HCT116 (cell line): ENCODE measurements at regions not wholly inside any gene's neighbourhood (a gene's known extent, or its start where the extent isn't known, plus 50 kb on each side); places are given as distances from the start of the nearest gene placed in this dataset.

Experiments used
- ATAC-seq: fragments of 200-7000 bp; cut with Tn5 transposase; 2 replicates; pipeline ENCODE4 v1.9.1; 2020; ENCODE audit warnings: mild to moderate bottlenecking, moderate library complexity
- BruUV-seq: library from RNA; stranded (reverse); fragments of 400-500 nt; replicated peaks from 2 replicates; lab custom pipeline; 2021; lab: Mats Ljungman, UMichigan
- CTCF ChIA-PET: fragments of 300-600 bp; sonication (Branson Sonifier 250); formaldehyde crosslinking; loops from one replicate; lab custom pipeline; 2021; ENCODE audit warnings: antibody characterized with exemption; lab: Charles Lee
- POLR2A ChIA-PET: fragments of 300-600, 350-600 bp; sonication (Branson Sonifier 250); formaldehyde crosslinking; loops from one replicate; lab custom pipeline; 2021; ENCODE audit warnings: antibody characterized with exemption; lab: Charles Lee
- RAD21 ChIA-PET, 2 experiments: fragments of 300-600 bp; sonication (Branson Sonifier 250); formaldehyde crosslinking; loops; one replicate each; lab custom pipeline; 2023; ENCODE audit warnings: low total read pairs in 2 of 2; ENCODE audit not compliant: uncharacterized antibody in 2 of 2, unreplicated experiment in 2 of 2, low non-redundant PET in 1 of 2; lab: Charles Lee
- DNase-seq: peaks from one replicate; pipeline ENCODE4 v3.0.0-alpha.2; 2010; ENCODE audit warnings: low read depth, low spot score
- H2AFZ ChIP-seq: fragments of 200-600 bp; shearing (Covaris generic), sonication (generic); 2 replicates; pipeline ENCODE4 v1.6.1; 2017; ENCODE audit warnings: low read depth, mixed run types, mixed read lengths, antibody characterized with exemption, low read length; ENCODE audit not compliant: poor library complexity, severe bottlenecking
- H3K27ac ChIP-seq: 2 replicates; pipeline ENCODE4 v1.5.1; 2012; ENCODE audit warnings: low read depth, low read length
- H3K27me3 ChIP-seq: fragments of 200-600 bp; sonication (generic); 2 replicates; pipeline ENCODE4 v1.6.1; 2016; ENCODE audit warnings: mixed run types, low read length, mixed read lengths; ENCODE audit not compliant: insufficient read depth
- H3K36me3 ChIP-seq, 2 experiments: fragments of 200-500 bp in 1 of 2; fragments of 200-600 bp in 1 of 2; sonication (Bioruptor generic) in 1 of 2; sonication (generic) in 1 of 2; 2 replicates each; pipeline versions ENCODE4 v1.5.1 to v1.6.1; 2014 to 2016; ENCODE audit warnings: low read length in 2 of 2, inconsistent platforms in 1 of 2, mixed read lengths in 1 of 2, mixed run types in 1 of 2; ENCODE audit not compliant: insufficient read depth in 2 of 2, control insufficient read depth in 1 of 2
- H3K4me1 ChIP-seq, 2 experiments: fragments of 200-600 bp in 1 of 2; sonication (generic) in 1 of 2; 2 replicates each; pipeline versions ENCODE4 v1.5.1 to v1.6.1; 2012 to 2017; ENCODE audit warnings: low read length in 2 of 2, inconsistent platforms in 1 of 2, mild to moderate bottlenecking in 1 of 2, mixed read lengths in 1 of 2, mixed run types in 1 of 2, moderate library complexity in 1 of 2; ENCODE audit not compliant: insufficient read depth in 2 of 2, control insufficient read depth in 1 of 2
- H3K4me2 ChIP-seq: fragments of 200-600 bp; sonication (generic); 2 replicates; pipeline ENCODE4 v1.6.1; 2017; ENCODE audit warnings: mixed run types, low read length, mixed read lengths
- H3K4me3 ChIP-seq, 2 experiments: fragments of 200-600 bp in 1 of 2; sonication (generic) in 1 of 2; replicated peaks in 1 of 2; 2 replicates each; pipeline ENCODE4 v1.5.1; 2011 to 2016; ENCODE audit warnings: low read length in 2 of 2, control low read depth in 1 of 2, low read depth in 1 of 2, mild to moderate bottlenecking in 1 of 2, mixed read lengths in 1 of 2, mixed run types in 1 of 2
- H3K79me2 ChIP-seq: fragments of 200-600 bp; sonication (generic); 2 replicates; pipeline ENCODE4 v1.6.1; 2017; ENCODE audit warnings: mild to moderate bottlenecking, mixed run types, low read length, moderate library complexity, mixed read lengths; ENCODE audit not compliant: insufficient read depth
- H3K9ac ChIP-seq: fragments of 200-600 bp; sonication (generic); 2 replicates; pipeline ENCODE4 v1.6.1; 2016; ENCODE audit warnings: low read length, mixed read lengths
- H3K9me2 ChIP-seq: fragments of 200-600 bp; sonication (generic), shearing (Covaris generic); 2 replicates; pipeline ENCODE4 v1.6.1; 2017; ENCODE audit warnings: mixed run types, mild to moderate bottlenecking, moderate library complexity; ENCODE audit not compliant: insufficient read depth
- H3K9me3 ChIP-seq, 2 experiments: fragments of 200-500 bp in 1 of 2; fragments of 200-600 bp in 1 of 2; sonication (Bioruptor generic) in 1 of 2; sonication (generic) in 1 of 2; 2 replicates each; pipeline ENCODE4 v1.6.1; 2014 to 2017; ENCODE audit warnings: low read length in 2 of 2, mixed read lengths in 2 of 2, inconsistent platforms in 1 of 2, low read depth in 1 of 2, mild to moderate bottlenecking in 1 of 2, mixed run types in 1 of 2, moderate library complexity in 1 of 2; ENCODE audit not compliant: control insufficient read depth in 1 of 2, insufficient read depth in 1 of 2
- H4K20me1 ChIP-seq: fragments of 200-600 bp; sonication (generic), shearing (Covaris generic); 2 replicates; pipeline ENCODE4 v1.6.1; 2017; ENCODE audit warnings: mixed run types, mild to moderate bottlenecking, moderate library complexity; ENCODE audit not compliant: insufficient read depth
- ATF3 ChIP-seq: IDR thresholded peaks from 2 replicates; pipeline ENCODE4 v1.6.1; 2012
- CTCF ChIP-seq, 3 experiments: fragments of 200-600 bp in 1 of 3; sonication (generic) in 1 of 3; IDR thresholded peaks in 2 of 3; conservative IDR thresholded peaks in 1 of 3; 2 replicates each; pipeline ENCODE4 v1.5.1; 2012 to 2017; ENCODE audit warnings: low read depth in 2 of 3, low read length in 2 of 3, antibody characterized with exemption in 1 of 3, borderline replicate concordance in 1 of 3, control low read depth in 1 of 3, mild to moderate bottlenecking in 1 of 3, mixed read lengths in 1 of 3, mixed run types in 1 of 3, moderate library complexity in 1 of 3; ENCODE audit not compliant: insufficient read depth in 1 of 3
- EGR1 ChIP-seq: IDR thresholded peaks from 2 replicates; pipeline ENCODE4 v1.6.1; 2012; ENCODE audit warnings: low read depth
- POLR2AphosphoS5 ChIP-seq: IDR thresholded peaks from 2 replicates; pipeline ENCODE4 v1.6.1; 2011; ENCODE audit warnings: mild to moderate bottlenecking, low read depth, low read length, moderate library complexity
- RAD21 ChIP-seq: IDR thresholded peaks from 2 replicates; pipeline ENCODE4 v1.6.1; 2012; ENCODE audit warnings: low read depth, mild to moderate bottlenecking
- REST ChIP-seq: IDR thresholded peaks from 2 replicates; pipeline ENCODE4 v1.6.1; 2012; ENCODE audit warnings: low read depth
- ZBTB33 ChIP-seq: IDR thresholded peaks from 2 replicates; pipeline ENCODE4 v1.6.1; 2011; ENCODE audit warnings: mild to moderate bottlenecking, low read length, moderate library complexity; ENCODE audit not compliant: insufficient replicate concordance; ENCODE audit errors: extremely low read depth
- intact Hi-C: fragments of 100-400 bp; cut with micrococcal nuclease; formaldehyde crosslinking; loops from 2 replicates; pipeline ENCODE4 v1.10.0; 2022

GRCh38 chr2:83238111-83238510 is 1221.0 kb downstream of the SUCLG1 start:
- no TSS peak for BruUV-seq
- ChIA-PET CTCF (no interaction called here), POLR2A (no interaction called here), RAD21 (no interaction called here)
- no peak overlapping the region for H3K4me2 ChIP-seq
- H3K9me2 ChIP-seq: no peaks in the 10 kb centered on the region
- ATAC-seq (no peak), DNase-seq (no peak)
- no peak overlapping the region for H2AFZ ChIP-seq
- H4K20me1 ChIP-seq: no peaks in the 10 kb centered on the region
- H3K9me3 ChIP-seq: no peaks in the 10 kb centered on the region
- no peaks in the 10 kb centered on the region for H3K79me2 ChIP-seq
- intact Hi-C loops: no loop called here
- TF ChIP-seq ATF3: no peak
- no peak for TF ChIP-seq REST
- TF ChIP-seq ZBTB33: no peak
- no peak for TF ChIP-seq CTCF (IDR thresholded peaks at IDR 0.05 in 2 of 3, conservative IDR thresholded peaks at IDR 0.05 in 1 of 3; ENCODE audit: borderline replicate concordance in 1 of 3, insufficient read depth in 1 of 3, low read depth in 2 of 3, low read length in 2 of 3)
- TF ChIP-seq POLR2AphosphoS5: no peak
- no peak for TF ChIP-seq EGR1
- no peak for TF ChIP-seq RAD21
- H3K36me3 ChIP-seq: no peaks in the 10 kb centered on the region
- no peaks in the 10 kb centered on the region for H3K27me3 ChIP-seq
- no peak overlapping the region for H3K4me3 ChIP-seq
- no peaks in the 10 kb centered on the region for H3K4me1 ChIP-seq
- no peak overlapping the region for H3K9ac ChIP-seq
- no peak overlapping the region for H3K27ac ChIP-seq
